ENCODE measurements at regions not wholly inside any gene's neighbourhood (a gene's known extent, or its start where the extent isn't known, plus 50 kb on each side); places are given as distances from the start of the nearest gene placed in this dataset.

DNA sequence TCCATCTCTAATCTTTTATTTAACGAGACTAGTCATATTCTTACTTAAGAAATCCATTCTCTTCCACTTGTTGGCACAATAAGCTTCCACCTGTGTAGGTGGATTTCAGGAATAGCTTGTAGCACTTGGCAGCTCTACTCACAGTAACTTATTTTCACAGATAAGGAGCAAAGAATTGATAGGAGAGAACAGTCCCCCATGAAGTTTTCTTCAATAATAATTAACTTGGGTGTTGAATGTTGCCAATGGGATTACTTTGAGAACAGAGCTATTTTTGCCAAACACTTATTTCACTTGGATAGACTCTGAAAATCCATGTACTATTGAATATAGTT lies 1388.6 kb upstream of the PIK3C3 start:
- TF ChIP-seq, protein P1, sequence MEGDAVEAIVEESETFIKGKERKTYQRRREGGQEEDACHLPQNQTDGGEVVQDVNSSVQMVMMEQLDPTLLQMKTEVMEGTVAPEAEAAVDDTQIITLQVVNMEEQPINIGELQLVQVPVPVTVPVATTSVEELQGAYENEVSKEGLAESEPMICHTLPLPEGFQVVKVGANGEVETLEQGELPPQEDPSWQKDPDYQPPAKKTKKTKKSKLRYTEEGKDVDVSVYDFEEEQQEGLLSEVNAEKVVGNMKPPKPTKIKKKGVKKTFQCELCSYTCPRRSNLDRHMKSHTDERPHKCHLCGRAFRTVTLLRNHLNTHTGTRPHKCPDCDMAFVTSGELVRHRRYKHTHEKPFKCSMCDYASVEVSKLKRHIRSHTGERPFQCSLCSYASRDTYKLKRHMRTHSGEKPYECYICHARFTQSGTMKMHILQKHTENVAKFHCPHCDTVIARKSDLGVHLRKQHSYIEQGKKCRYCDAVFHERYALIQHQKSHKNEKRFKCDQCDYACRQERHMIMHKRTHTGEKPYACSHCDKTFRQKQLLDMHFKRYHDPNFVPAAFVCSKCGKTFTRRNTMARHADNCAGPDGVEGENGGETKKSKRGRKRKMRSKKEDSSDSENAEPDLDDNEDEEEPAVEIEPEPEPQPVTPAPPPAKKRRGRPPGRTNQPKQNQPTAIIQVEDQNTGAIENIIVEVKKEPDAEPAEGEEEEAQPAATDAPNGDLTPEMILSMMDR (conservative IDR thresholded peaks at IDR 0.05; ENCODE audit: low read length), result no peak
- no peak for TF ChIP-seq EZH2phosphoT487 (IDR thresholded peaks at IDR 0.05; ENCODE audit: borderline replicate concordance, low read depth, low read length)
